HG02678 (cell line): ENCODE measurements at regions not wholly inside any gene's neighbourhood (a gene's known extent, or its start where the extent isn't known, plus 50 kb on each side); places are given as distances from the start of the nearest gene placed in this dataset.

ENCODE experiments used
- ATAC-seq: cut with Tn5 transposase; IDR thresholded peaks from one replicate; pipeline ENCODE4 v1.9.1; 2021; ENCODE audit warnings: mild to moderate bottlenecking, moderate library complexity; ENCODE audit not compliant: unreplicated experiment

GRCh38 chr11:92276773-92277172 lies 52.2 kb downstream of the FAT3 start:
- ATAC-seq = no peak

DNA sequence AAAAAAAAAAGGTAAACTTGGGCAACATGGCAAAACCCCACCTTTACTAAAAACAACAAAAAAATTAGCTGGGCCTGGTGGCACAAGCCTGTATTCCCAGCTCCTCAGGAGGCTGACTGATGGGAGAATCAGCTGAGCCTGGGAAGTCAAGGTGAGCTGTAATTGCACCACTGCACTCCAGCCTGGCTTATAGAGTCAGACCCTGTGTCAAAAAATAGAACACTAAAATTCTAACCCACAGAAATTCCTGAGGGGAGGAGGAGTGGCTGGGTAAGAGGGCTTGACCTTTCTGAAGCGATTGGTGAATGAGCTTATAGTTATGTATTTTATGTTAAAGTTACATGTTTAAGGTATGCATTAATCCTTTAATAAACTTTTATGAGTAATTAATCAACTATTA lies 53.3 kb downstream of the FAT3 start:
- ATAC-seq = no peak

- no peak for ATAC-seq
Observed at GRCh38 chr11:92278791-92279433, 54.3 kb downstream of the FAT3 start.

GRCh38 chr11:92284107-92284506 lies 59.5 kb downstream of the FAT3 start:
- ATAC-seq = no peak

DNA sequence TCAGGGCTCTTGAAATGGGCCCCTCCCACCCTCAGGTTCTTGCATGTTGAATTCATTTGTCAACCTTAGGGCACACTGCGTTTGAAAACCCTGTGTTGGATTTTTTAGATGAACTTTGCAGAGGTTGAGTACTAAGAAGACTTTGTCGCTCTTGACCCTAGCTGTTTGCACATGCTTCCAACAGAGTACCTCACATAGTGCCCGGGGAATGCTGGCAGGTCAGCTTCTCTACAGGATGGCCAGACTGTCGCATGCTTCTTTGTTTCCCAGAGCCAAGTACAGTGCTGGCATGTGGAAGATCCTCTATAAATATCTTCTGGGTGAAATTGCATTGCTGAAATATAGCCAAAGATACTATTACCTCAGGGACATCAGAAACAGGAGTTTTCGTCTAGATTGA lies 59.9 kb downstream of the FAT3 start:
- no peak for ATAC-seq

DNA sequence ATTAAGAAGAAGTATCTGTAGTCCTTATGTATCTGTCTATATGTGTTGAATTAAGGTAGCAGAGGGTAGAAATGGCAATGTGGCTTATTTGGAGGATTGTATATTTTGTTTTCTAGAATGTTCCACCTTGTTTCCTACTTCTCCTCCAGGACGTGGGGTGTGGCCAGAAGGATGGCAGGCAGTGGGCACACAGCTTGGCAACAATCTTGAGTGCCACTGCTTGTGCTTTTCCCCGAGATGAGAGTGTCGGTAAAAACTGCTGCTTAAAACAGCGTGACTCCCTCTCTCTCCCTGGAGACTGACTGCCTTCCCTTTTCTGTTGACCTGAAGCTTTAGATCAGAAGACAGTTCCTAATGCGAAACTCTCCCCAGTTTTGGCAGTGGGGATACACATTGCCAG lies 61.2 kb downstream of the FAT3 start:
- ATAC-seq = no peak

DNA sequence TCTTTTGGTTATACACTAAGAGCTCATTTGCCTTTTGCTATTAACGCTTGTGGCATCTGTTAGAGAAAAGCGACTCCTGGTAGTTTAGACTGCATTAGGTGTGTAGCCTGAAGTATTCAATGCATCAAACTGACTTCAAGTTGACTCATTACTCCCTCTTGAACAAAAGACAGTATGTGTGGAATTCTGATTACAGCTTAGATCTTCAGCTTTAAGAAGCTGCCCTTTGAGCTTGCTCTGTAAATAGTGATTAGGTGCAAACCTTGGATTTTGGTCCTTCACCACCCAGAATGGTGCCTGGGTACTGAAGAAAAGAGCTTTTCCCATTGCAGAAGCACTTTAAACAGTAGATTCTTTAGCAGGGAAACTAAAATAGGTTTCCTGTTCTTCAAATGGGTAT lies 62.1 kb downstream of the FAT3 start:
- no peak for ATAC-seq

DNA sequence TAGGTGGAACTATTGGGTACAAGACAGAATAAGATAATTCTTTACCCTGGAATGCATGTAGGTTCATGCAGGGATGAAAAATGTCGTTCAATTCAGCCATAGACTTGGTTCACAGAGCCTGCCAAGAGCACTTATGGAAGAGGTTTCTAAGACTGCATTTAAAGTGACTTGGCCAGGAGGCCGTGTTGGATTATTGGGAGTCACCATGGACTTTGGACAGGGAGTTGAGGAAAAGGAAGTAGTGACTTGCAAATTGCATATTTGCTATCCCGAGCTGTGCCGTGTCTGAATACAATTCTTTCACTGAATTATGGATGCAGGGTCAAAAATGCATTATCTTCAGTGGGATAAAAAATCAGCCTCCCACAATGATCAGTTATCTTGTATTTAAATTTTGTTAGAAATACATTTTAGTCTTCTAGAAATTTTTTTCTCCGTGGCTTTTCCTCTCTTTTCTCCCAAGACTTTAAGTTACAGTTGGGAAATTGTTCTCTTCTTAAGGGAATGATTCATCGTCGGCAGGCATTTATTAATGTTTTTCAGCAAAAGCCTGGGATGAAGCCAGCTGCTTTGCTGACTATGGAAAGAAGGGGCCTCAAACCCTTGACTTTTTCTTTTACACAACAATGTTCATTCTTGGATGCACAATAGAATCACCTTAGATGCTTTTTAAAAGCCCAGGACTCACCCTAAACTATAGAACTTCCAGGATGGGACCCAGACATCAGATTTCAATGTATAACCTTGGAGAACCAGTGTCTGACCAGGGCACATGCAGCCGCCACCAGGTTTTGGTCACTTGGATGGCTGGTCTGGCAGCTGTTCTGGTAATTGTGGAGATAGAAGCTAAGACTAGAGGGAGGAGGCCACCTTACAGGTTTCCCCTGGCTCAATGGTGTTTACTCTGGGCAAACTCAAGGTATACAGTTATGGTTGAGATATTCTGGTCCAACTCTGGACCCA lies 70.8 kb downstream of the FAT3 start:
- no peak for ATAC-seq

DNA sequence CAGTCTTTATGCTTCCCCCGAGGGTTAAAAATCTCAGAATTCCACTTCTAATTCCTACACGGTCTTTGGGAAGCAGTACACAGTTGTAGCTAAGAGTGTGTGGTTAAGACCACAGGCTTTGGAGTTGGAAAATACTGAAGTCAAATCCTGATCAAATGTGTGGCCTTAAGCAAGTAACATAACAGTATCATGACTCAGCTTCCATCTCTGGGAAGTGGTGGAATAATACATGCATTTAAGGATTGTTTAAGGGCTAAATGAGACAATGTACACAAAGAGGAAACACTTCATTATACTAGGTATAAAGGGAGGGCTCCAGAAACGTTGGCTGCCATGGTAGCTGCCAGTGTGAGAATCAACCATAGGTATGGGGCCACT lies 71.5 kb downstream of the FAT3 start:
- no peak for ATAC-seq

GRCh38 chr11:92297567-92298553 lies 73.2 kb downstream of the FAT3 start:
- ATAC-seq = no peak

GRCh38 chr11:92300876-92301275 lies 76.3 kb downstream of the FAT3 start:
- no peak for ATAC-seq

GRCh38 chr11:92302770-92303169 lies 78.2 kb downstream of the FAT3 start:
- ATAC-seq = no peak

DNA sequence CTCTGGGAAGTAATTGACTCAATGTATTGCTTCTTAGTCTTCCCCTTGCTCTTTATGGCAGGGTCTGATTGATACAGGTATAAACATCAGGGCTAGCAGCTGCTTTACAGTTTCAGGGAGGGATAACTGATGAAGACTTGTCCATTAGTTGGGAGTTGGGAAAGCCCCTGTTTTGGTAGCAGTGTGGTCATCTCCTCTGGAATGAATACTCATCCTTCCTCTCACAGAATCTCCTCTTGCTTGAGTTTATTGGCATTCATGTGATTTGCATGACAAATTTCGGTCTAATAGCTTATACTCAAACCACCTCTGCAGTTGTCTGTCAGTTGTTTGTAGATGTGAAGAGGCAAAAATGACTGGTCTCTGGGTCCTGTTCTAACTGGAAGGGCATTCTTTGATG lies 79.7 kb downstream of the FAT3 start:
- ATAC-seq = no peak

GRCh38 chr11:92306966-92307510 lies 82.4 kb downstream of the FAT3 start:
- ATAC-seq = no peak

GRCh38 chr11:92308366-92308765 lies 83.7 kb downstream of the FAT3 start:
- ATAC-seq = no peak

- no peak for ATAC-seq
Observed at GRCh38 chr11:92311616-92312449, 87.2 kb downstream of the FAT3 start.

DNA sequence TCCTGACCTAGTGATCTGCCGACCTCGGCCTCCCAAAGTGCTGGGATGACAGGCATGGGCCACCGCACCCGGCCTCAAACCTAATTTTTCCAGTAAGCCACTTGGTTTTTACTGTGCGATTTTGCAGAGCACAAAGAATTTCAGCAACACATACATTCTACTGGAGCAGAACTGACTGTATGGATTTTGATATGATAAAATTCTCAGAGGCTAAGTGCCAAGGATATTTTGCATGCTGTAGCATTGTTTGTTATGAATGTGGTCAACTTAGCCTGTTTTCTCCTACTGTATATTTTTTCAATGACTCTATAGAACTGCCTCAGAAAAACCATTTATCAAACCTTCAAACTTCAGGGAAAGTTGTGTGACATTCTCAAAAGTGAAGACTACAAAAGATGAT lies 89.2 kb downstream of the FAT3 start:
- no peak for ATAC-seq

- no peak for ATAC-seq
Observed at GRCh38 chr11:92314499-92314898, 89.9 kb downstream of the FAT3 start.

GRCh38 chr11:92316106-92316809 lies 91.6 kb downstream of the FAT3 start:
- no peak for ATAC-seq
